ENCODE measurements at regions not wholly inside any gene's neighbourhood (a gene's known extent, or its start where the extent isn't known, plus 50 kb on each side); places are given as distances from the start of the nearest gene placed in this dataset.

DNA sequence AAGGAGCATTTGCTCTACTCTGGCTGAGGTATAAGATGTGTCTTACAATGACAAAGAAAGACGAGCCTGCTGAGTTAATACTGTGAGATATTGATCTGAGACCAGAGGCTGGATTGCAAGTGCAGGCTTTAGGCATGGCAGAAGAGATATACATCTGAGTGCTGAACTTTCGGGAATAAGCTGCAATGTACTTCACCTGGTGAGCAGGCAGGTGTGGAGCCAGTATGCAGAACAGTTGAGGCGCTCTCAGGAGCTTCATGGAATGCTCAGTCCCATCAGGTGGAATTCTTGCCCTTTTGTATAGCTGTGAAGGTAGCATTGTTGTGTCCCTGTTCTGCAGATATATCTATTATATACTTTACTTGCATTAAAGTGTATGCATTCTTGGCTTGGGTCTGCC lies 179.3 kb upstream of the RIMS1 start:
- Histone ChIP-seq H3K9me3 (no peaks in the 10 kb centered on the region), H3K27ac (no peak overlapping the region), H3K4me3 (ENCODE audit: low read depth in 1 of 2, low read length in 1 of 2) (no peak overlapping the region), H3K36me3 (no peaks in the 10 kb centered on the region), H3K27me3 (no peaks in the 10 kb centered on the region), H3K4me1 (ENCODE audit: control insufficient read depth in 1 of 2, insufficient read depth in 1 of 2, low read depth in 1 of 2, low read length in 1 of 2) (no peaks in the 10 kb centered on the region)
- TF ChIP-seq, protein P1, sequence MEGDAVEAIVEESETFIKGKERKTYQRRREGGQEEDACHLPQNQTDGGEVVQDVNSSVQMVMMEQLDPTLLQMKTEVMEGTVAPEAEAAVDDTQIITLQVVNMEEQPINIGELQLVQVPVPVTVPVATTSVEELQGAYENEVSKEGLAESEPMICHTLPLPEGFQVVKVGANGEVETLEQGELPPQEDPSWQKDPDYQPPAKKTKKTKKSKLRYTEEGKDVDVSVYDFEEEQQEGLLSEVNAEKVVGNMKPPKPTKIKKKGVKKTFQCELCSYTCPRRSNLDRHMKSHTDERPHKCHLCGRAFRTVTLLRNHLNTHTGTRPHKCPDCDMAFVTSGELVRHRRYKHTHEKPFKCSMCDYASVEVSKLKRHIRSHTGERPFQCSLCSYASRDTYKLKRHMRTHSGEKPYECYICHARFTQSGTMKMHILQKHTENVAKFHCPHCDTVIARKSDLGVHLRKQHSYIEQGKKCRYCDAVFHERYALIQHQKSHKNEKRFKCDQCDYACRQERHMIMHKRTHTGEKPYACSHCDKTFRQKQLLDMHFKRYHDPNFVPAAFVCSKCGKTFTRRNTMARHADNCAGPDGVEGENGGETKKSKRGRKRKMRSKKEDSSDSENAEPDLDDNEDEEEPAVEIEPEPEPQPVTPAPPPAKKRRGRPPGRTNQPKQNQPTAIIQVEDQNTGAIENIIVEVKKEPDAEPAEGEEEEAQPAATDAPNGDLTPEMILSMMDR (IDR thresholded peaks at IDR 0.05) = no peak

DNA sequence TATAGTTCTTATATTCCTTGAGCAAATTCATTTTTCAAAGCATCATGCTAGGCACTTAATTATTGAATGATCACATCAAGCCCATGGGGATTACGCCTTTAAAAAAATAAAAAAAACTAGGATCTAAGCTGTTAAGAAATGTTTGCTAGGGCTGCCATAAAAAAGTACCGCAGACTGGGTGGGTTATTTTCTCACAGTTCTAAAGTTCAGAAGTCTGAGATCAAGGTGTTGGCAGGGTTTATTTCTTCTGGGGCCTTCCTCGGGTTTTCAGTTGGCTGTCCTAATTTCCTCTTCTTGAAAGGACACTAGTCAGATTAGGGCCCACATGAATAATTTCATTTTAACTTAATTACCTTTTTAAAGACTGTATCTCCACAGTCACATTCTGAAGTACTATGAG lies 165.6 kb upstream of the RIMS1 start:
- Histone ChIP-seq H3K27ac (no peak overlapping the region), H3K4me1 (ENCODE audit: control insufficient read depth in 1 of 2, insufficient read depth in 1 of 2, low read depth in 1 of 2, low read length in 1 of 2) (no peaks in the 10 kb centered on the region), H3K27me3 (no peaks in the 10 kb centered on the region), H3K4me3 (ENCODE audit: low read depth in 1 of 2, low read length in 1 of 2) (no peak overlapping the region), H3K9me3 (no peaks in the 10 kb centered on the region), H3K36me3 (no peaks in the 10 kb centered on the region)
- TF ChIP-seq, protein P1 (IDR thresholded peaks at IDR 0.05) = no peak

DNA sequence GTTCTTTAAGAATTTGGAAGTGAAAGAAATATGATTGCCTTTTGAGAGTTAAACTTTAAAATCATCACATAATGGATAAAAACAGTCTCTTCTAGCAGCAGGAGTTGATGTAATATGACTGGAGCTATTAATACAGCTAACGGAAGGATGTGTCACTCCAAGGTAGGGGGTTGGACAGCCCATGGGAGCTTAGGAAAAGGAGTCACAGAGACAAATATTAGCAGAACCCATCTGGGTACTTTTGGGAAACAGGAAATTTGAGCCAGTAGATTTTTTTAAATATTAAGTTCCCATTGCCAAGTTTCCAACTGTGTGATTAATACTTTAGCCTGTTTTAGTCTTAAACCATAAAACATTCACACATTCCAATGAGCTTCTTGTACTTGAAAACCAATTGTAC lies 164.7 kb upstream of the RIMS1 start:
- Histone ChIP-seq H3K27ac (no peak overlapping the region), H3K27me3 (no peaks in the 10 kb centered on the region), H3K36me3 (no peaks in the 10 kb centered on the region), H3K9me3 (no peaks in the 10 kb centered on the region), H3K4me3 (ENCODE audit: low read depth in 1 of 2, low read length in 1 of 2) (no peak overlapping the region), H3K4me1 (ENCODE audit: control insufficient read depth in 1 of 2, insufficient read depth in 1 of 2, low read depth in 1 of 2, low read length in 1 of 2) (no peaks in the 10 kb centered on the region)
- TF ChIP-seq, protein P1 (IDR thresholded peaks at IDR 0.05) = no peak

DNA sequence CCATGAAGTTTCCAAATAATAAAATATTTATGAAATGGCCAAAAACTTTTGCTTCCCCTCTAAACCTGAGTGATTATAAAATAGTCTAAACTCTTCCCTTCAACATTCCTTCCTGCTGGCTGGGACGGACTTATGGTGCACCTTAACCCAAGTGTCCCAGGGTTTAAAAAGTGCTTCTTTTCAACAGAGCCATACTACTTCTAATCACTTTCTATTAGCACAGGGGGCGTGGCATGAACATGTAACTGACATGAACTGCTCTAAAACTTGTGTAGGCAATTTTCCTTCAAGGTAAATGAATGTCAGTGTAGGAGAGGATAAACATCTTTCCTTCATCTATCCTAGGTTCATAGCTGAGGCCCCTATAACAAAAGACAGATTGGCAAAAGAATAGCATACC lies 163.6 kb upstream of the RIMS1 start:
- TF ChIP-seq, protein P1 (IDR thresholded peaks at IDR 0.05) = no peak
- H3K27ac ChIP-seq = no peak overlapping the region
- no peak overlapping the region for H3K4me3 ChIP-seq (ENCODE audit: low read depth in 1 of 2, low read length in 1 of 2)
- H3K27me3 ChIP-seq = no peaks in the 10 kb centered on the region
- no peaks in the 10 kb centered on the region for H3K4me1 ChIP-seq (ENCODE audit: control insufficient read depth in 1 of 2, insufficient read depth in 1 of 2, low read depth in 1 of 2, low read length in 1 of 2)
- H3K9me3 ChIP-seq = no peaks in the 10 kb centered on the region
- no peaks in the 10 kb centered on the region for H3K36me3 ChIP-seq

DNA sequence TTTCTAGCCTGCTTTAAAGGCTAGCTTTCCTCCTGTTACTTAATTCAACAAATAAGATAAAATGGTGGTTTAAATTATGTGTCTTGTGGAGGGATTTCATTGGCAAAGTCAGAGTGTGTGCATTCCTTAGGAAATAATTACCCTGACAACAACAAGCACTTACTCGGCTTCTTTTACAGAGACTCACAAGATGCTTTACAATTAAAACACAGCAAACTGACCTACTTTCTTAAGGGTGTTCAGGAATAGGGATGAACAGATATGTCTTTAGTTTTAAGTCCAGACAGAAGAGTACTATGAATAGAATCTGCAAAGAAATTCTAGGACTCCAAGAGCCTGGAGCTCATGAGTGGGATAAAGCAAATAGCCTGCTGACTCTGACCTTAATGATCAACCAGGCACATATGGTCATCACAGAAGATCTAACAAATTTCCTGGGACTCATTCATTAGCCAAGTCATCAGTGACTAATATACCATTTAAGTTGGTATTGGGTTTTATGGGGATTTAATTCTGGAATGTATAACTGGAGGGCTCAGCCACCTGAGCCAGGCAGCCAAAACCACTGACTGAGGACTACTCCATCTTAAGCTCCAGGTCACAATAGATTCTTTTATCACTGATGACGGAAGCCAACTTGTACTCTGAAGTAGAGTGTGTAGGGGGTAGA lies 161.8 kb upstream of the RIMS1 start:
- TF ChIP-seq, protein P1 (IDR thresholded peaks at IDR 0.05) = no peak
- Histone ChIP-seq H3K27me3 (no peaks in the 10 kb centered on the region), H3K9me3 (no peaks in the 10 kb centered on the region), H3K4me3 (ENCODE audit: low read depth in 1 of 2, low read length in 1 of 2) (no peak overlapping the region), H3K36me3 (no peaks in the 10 kb centered on the region), H3K27ac (no peak overlapping the region), H3K4me1 (ENCODE audit: control insufficient read depth in 1 of 2, insufficient read depth in 1 of 2, low read depth in 1 of 2, low read length in 1 of 2) (no peaks in the 10 kb centered on the region)

- no peaks in the 10 kb centered on the region for H3K27me3 ChIP-seq
- TF ChIP-seq, protein P1 (IDR thresholded peaks at IDR 0.05) = no peak
These were observed 161.3 kb upstream of the RIMS1 start for GRCh38 chr6:71725126-71725470.

More at GRCh38 chr6:71725126-71725470, 161.3 kb upstream of the RIMS1 start:
- H3K9me3 ChIP-seq = no peaks in the 10 kb centered on the region
- H3K4me1 ChIP-seq (ENCODE audit: control insufficient read depth in 1 of 2, insufficient read depth in 1 of 2, low read depth in 1 of 2, low read length in 1 of 2) = no peaks in the 10 kb centered on the region
- H3K4me3 ChIP-seq (ENCODE audit: low read depth in 1 of 2, low read length in 1 of 2) = no peak overlapping the region
- no peaks in the 10 kb centered on the region for H3K36me3 ChIP-seq
- H3K27ac ChIP-seq = no peak overlapping the region
